ENCODE measurements at regions not wholly inside any gene's neighbourhood (a gene's known extent, or its start where the extent isn't known, plus 50 kb on each side); places are given as distances from the start of the nearest gene placed in this dataset.

GRCh38 chr7:68828575-68828974, 769.7 kb upstream of the AUTS2 start:
- TF ChIP-seq SMC3 (IDR thresholded peaks at IDR 0.05; ENCODE audit: low read depth, low read length) (no peak), CTCF (conservative IDR thresholded peaks at IDR 0.05; ENCODE audit: low read depth, low read length) (no peak)

All from IMR-90 (cell line).